Mesodermal cell (in vitro differentiated cells): ENCODE measurements at regions not wholly inside any gene's neighbourhood (a gene's known extent, or its start where the extent isn't known, plus 50 kb on each side); places are given as distances from the start of the nearest gene placed in this dataset.
"Not testable (repeated sequence)": the region's sequence is repeated elsewhere in the genome, so short reads cannot be mapped to it uniquely, and the experiment has no call there.

Source experiments
- H3K27ac ChIP-seq: 2 replicates; pipeline ENCODE4 v1.7.0; 2013; ENCODE audit warnings: mild to moderate bottlenecking, low read depth, low read length, moderate library complexity; ENCODE audit not compliant: severe bottlenecking
- H3K36me3 ChIP-seq: 2 replicates; pipeline ENCODE4 v1.7.1; 2013; ENCODE audit warnings: mild to moderate bottlenecking, low read length, moderate library complexity; ENCODE audit not compliant: control insufficient read depth, insufficient read depth
- H3K4me1 ChIP-seq: one replicate; pipeline ENCODE4 v1.7.1; 2013; ENCODE audit warnings: mild to moderate bottlenecking, low read length; ENCODE audit not compliant: insufficient read depth, control insufficient read depth, poor library complexity, severe bottlenecking
- H3K4me3 ChIP-seq: 2 replicates; pipeline ENCODE4 v1.7.0; 2013; ENCODE audit warnings: low read length, control low read depth, mild to moderate bottlenecking; ENCODE audit not compliant: insufficient read depth, poor library complexity, severe bottlenecking; ENCODE audit errors: extremely low read depth
- H3K9me3 ChIP-seq: 2 replicates; pipeline ENCODE4 v1.7.1; 2013; ENCODE audit warnings: mild to moderate bottlenecking, low read length, moderate library complexity; ENCODE audit not compliant: control insufficient read depth
- WGBS, 2 experiments: methylation state at CpG; one replicate each; pipeline ENCODE4 v1.1.5; 2013; ENCODE audit warnings: missing lambda C conversion rate in 2 of 2; ENCODE audit not compliant: insufficient coverage in 2 of 2; 5-methylcytosine and 5-hydroxymethylcytosine counted together

DNA sequence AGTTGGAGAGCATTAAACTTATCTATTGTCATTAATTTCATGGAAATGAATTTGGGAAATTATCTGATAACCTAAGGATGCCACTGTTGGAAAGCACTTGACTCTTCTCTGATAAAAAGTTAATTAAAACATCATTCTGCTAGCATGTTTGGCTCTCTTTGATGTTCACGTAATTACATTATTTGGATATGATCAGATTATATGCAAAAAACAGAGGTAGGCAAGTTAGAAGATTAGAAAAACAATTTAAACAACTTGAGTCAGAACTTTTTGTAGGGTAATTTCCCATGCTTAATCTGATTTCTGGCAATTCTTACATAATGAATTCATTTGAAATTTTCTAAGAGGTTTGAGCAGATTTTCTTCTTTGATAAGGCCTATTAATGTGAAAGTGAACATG is 882.9 kb downstream of the TRAM1L1 start:
- Histone ChIP-seq H3K4me3 (no peak overlapping the region), H3K27ac (no peak overlapping the region), H3K9me3 (no peaks in the 10 kb centered on the region), H3K4me1 (no peaks in the 10 kb centered on the region), H3K36me3 (no peaks in the 10 kb centered on the region)
- WGBS, 2 experiments, result no CpG with 5 or more reads among the region's 1 CpG

DNA sequence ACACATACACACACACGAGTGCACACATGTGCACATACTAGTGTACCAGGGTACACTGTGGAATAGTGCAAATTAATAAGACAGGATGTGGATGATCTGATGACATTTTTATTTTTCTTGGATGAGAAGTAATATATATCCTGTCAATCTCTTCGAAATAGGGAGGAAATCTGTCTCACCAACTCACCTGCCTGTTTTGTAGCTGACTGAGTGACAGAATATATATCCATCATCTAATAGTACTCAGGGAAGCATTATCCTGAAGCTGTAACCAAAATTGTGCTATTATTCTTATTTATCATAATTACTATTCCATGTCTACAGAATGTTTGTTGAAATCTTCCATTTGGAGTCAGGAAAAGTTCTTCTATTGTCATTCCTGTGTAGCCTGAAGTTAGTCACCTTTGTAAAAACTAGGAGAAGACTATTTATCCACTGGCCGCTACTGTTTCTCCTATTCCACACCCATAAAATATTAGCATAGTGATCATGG is 888.0 kb downstream of the TRAM1L1 start:
- no peak overlapping the region for H3K27ac ChIP-seq
- WGBS, 2 experiments, result no CpG with 5 or more reads among the region's 3 CpGs
- no peak overlapping the region for H3K4me3 ChIP-seq
- no peaks in the 10 kb centered on the region for H3K4me1 ChIP-seq
- H3K36me3 ChIP-seq, result no peaks in the 10 kb centered on the region
- no peaks in the 10 kb centered on the region for H3K9me3 ChIP-seq

DNA sequence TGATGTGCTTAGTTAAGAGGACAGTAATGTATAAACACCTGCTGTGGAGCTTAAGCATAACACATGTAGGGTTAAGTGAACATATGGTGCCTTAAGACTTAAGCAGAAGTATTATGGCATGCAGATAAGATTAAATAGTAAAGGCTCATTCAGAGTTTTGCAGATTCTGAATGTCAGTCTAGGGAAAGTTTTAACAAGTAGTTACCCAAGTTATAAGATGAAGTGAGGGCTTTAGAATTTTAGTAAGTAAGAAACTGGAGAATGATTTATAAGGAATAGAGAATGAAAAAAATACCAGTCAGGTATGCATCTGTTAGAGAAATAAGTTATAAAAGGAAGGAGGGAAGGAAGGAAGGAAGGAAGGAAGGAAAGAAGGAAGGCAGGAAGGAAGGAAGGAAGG is 902.1 kb downstream of the TRAM1L1 start:
- H3K9me3 ChIP-seq, result no peaks in the 10 kb centered on the region
- no peak overlapping the region for H3K27ac ChIP-seq
- H3K4me3 ChIP-seq, result no peak overlapping the region
- no peaks in the 10 kb centered on the region for H3K36me3 ChIP-seq
- H3K4me1 ChIP-seq, result no peaks in the 10 kb centered on the region

GRCh38 chr4:116180157-116180601 is 905.2 kb downstream of the TRAM1L1 start:
- 80% methylated on average over 1 of the region's 2 CpGs; no CpG with 5 or more reads in 1 of the 2 experiments for WGBS, 2 experiments
- H3K9me3 ChIP-seq, result no peaks in the 10 kb centered on the region

GRCh38 chr4:116151371-116151770 is 934.0 kb downstream of the TRAM1L1 start:
- not testable (repeated sequence) for H3K4me1 ChIP-seq, H3K9me3 ChIP-seq, H3K4me3 ChIP-seq, H3K27ac ChIP-seq, H3K36me3 ChIP-seq
- WGBS, 2 experiments, result 91% methylated on average over 5 to 6 of the region's 9 CpGs

More at GRCh38 chr4:116180157-116180601, 905.2 kb downstream of the TRAM1L1 start:
- no peaks in the 10 kb centered on the region for H3K36me3 ChIP-seq
- no peaks in the 10 kb centered on the region for H3K4me1 ChIP-seq
- H3K4me3 ChIP-seq, result no peak overlapping the region
- H3K27ac ChIP-seq, result no peak overlapping the region

GRCh38 chr4:116150152-116150551 is 935.2 kb downstream of the TRAM1L1 start:
- no peak overlapping the region for H3K4me3 ChIP-seq
- no peaks in the 10 kb centered on the region for H3K36me3 ChIP-seq
- no CpG with 5 or more reads among the region's 1 CpG for WGBS, 2 experiments
- no peaks in the 10 kb centered on the region for H3K9me3 ChIP-seq
- H3K27ac ChIP-seq, result no peak overlapping the region
- H3K4me1 ChIP-seq, result no peaks in the 10 kb centered on the region

DNA sequence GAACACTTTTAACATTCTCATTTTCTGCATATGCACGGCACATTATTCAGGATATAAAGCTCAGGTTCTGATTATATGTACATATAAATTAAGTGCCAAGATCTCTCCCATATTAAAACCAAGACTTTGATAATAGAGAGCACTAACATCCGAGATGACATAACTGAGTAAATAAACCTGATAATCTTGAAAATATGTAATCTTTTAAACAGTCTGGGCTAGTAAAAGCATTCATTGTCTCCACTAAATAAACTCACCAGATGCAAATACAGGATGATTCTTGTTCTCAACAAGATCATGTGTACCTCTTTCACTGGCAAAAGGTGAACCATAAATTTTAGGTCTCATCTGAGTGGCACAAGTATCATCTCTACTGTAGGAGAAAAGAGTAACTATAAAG is 942.2 kb downstream of the TRAM1L1 start:
- Histone ChIP-seq H3K4me3 (no peak overlapping the region), H3K27ac (no peak overlapping the region), H3K36me3 (no peaks in the 10 kb centered on the region), H3K9me3 (no peaks in the 10 kb centered on the region), H3K4me1 (no peaks in the 10 kb centered on the region)
- WGBS, 2 experiments, result no CpG with 5 or more reads among the region's 2 CpGs

GRCh38 chr4:116132946-116133345 is 952.4 kb downstream of the TRAM1L1 start:
- no peak overlapping the region for H3K27ac ChIP-seq
- no peaks in the 10 kb centered on the region for H3K9me3 ChIP-seq
- H3K4me1 ChIP-seq, result no peaks in the 10 kb centered on the region
- no peak overlapping the region for H3K4me3 ChIP-seq
- H3K36me3 ChIP-seq, result no peaks in the 10 kb centered on the region
- 83 to 96% methylated on average over 2 to 3 of the region's 3 CpGs for WGBS, 2 experiments

- 82 to 86% methylated on average over 1 of the region's 2 CpGs for WGBS, 2 experiments
- Histone ChIP-seq H3K9me3 (no peaks in the 10 kb centered on the region), H3K36me3 (no peaks in the 10 kb centered on the region), H3K4me3 (no peak overlapping the region), H3K4me1 (peaks cover 3% of the 10 kb centered on the region), H3K27ac (no peak overlapping the region)
Observed at GRCh38 chr4:116126794-116127193, 958.6 kb downstream of the TRAM1L1 start.

GRCh38 chr4:116122124-116122523 is 963.3 kb downstream of the TRAM1L1 start:
- Histone ChIP-seq H3K9me3 (no peaks in the 10 kb centered on the region), H3K4me3 (no peak overlapping the region), H3K27ac (no peak overlapping the region), H3K4me1 (peaks cover 3% of the 10 kb centered on the region), H3K36me3 (no peaks in the 10 kb centered on the region)
- no CpG with 5 or more reads among the region's 1 CpG for WGBS, 2 experiments

DNA sequence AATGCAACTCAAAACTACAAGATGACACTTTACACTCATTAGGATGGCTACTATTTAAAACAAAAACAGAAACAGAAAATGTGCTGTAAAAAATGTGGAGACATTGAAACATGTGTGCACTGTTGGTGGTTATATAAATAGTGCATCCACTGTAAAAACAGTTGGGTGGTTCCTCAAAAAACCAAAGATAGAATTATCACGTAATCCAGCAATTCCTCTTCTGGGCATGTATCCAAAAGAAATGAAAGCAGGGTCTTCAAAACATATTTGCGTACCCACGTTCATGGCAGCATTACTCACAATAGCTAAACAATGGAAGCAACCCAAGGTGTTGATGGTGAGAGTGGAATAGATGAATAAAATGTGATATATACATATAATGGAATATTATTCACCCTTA is 967.2 kb downstream of the TRAM1L1 start:
- H3K4me3 ChIP-seq, result no peak overlapping the region
- H3K9me3 ChIP-seq, result no peaks in the 10 kb centered on the region
- no peak overlapping the region for H3K27ac ChIP-seq
- H3K4me1 ChIP-seq, result peaks cover 3% of the 10 kb centered on the region
- no peaks in the 10 kb centered on the region for H3K36me3 ChIP-seq
- WGBS, 2 experiments, result 100% methylated on average over 1 of the region's 3 CpGs; no CpG with 5 or more reads in 1 of the 2 experiments
